Neural progenitor cell (in vitro differentiated cells): ENCODE measurements at regions not wholly inside any gene's neighbourhood (a gene's known extent, or its start where the extent isn't known, plus 50 kb on each side); places are given as distances from the start of the nearest gene placed in this dataset.

Experiments used
- EZH2 ChIP-seq: fragments of 200-600 bp; sonication (generic); IDR thresholded peaks from 2 replicates; pipeline ENCODE4 v1.6.1; 2017; ENCODE audit warnings: antibody characterized with exemption, mild to moderate bottlenecking, moderate library complexity
- TF ChIP-seq, protein P1 (sequence below): fragments of 200-600 bp; sonication (generic); IDR thresholded peaks from 2 replicates; pipeline ENCODE4 v1.5.1; 2017; ENCODE audit warnings: antibody characterized with exemption, mild to moderate bottlenecking

DNA sequence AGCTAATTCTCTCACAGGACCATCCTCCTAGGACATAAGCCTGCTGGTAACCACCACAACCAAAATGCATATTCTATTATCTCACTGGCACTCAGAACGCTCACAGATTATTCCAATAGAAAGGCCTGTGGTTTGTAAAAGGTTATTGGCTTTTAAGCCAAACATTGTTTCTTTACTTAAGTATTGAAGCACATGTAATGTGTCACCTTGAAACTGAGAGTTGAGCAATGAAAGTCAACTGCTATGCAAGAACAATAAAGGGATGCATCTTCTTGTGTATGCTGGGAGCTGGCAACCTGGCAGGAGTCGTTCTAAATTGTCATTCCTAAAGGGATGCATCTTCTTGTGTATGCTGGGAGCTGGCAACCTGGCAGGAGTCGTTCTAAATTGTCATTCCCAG lies 298.6 kb upstream of the DNAJC19 start:
- TF ChIP-seq EZH2 = no peak
- TF ChIP-seq, protein P1, sequence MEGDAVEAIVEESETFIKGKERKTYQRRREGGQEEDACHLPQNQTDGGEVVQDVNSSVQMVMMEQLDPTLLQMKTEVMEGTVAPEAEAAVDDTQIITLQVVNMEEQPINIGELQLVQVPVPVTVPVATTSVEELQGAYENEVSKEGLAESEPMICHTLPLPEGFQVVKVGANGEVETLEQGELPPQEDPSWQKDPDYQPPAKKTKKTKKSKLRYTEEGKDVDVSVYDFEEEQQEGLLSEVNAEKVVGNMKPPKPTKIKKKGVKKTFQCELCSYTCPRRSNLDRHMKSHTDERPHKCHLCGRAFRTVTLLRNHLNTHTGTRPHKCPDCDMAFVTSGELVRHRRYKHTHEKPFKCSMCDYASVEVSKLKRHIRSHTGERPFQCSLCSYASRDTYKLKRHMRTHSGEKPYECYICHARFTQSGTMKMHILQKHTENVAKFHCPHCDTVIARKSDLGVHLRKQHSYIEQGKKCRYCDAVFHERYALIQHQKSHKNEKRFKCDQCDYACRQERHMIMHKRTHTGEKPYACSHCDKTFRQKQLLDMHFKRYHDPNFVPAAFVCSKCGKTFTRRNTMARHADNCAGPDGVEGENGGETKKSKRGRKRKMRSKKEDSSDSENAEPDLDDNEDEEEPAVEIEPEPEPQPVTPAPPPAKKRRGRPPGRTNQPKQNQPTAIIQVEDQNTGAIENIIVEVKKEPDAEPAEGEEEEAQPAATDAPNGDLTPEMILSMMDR = no peak
